ENCODE measurements at regions not wholly inside any gene's neighbourhood (a gene's known extent, or its start where the extent isn't known, plus 50 kb on each side); places are given as distances from the start of the nearest gene placed in this dataset.

GRCh38 chr14:97336179-97336578 is 539.0 kb downstream of the VRK1 start (continued):
- TF ChIP-seq THYN1 (CRISPR knock-in tag; IDR thresholded peaks at IDR 0.05; ENCODE audit: borderline replicate concordance, low read depth), result no peak
- TF ChIP-seq TFDP1 (CRISPR knock-in tag; IDR thresholded peaks at IDR 0.05; ENCODE audit: borderline replicate concordance), result no peak
- no peak for TF ChIP-seq STAG1 (CRISPR knock-in tag; IDR thresholded peaks at IDR 0.05)

GRCh38 chr14:97336816-97337215 is 539.6 kb downstream of the VRK1 start:
- WGBS (ENCODE audit: low lambda C conversion rate), result 35% methylated on average over 5 of the region's 5 CpGs
- ChIA-PET POLR2A (no interaction called here), CTCF (ENCODE audit: low intra/inter-chr PET ratio, low total read pairs) (no interaction called here)
- H2AFZ ChIP-seq (ENCODE audit: low read length), result no peak overlapping the region
- FAIRE-seq, result no peak
- H3K36me3 ChIP-seq (replicated peaks in 1 of 2; ENCODE audit: control insufficient read depth in 1 of 2, insufficient read depth in 2 of 2, low read length in 2 of 2), result no peaks in the 10 kb centered on the region
- ATAC-seq, result no peak
- no TSS peak for BruUV-seq (replicated peaks)
- no peak overlapping the region for H3K4me3 ChIP-seq (replicated peaks in 1 of 3; ENCODE audit: insufficient read depth in 1 of 3, low read depth in 2 of 3, low read length in 3 of 3)
- no peaks in the 10 kb centered on the region for H3K4me1 ChIP-seq (ENCODE audit: insufficient read depth, low read length)
- H3K9me3 ChIP-seq (ENCODE audit: low read length), result peaks cover 67% of the 10 kb centered on the region
- no peak for DNase-seq (ENCODE audit: low spot score)
- intact Hi-C loops (cut with micrococcal nuclease; ENCODE audit: unreplicated experiment), result no loop called here
- H3K79me2 ChIP-seq (ENCODE audit: insufficient read depth, low read length), result no peaks in the 10 kb centered on the region
- no peaks in the 10 kb centered on the region for H4K20me1 ChIP-seq (ENCODE audit: insufficient read depth, low read length)
- no peak overlapping the region for H3K4me2 ChIP-seq (ENCODE audit: low read depth, low read length)
- no peak overlapping the region for H3K9ac ChIP-seq (ENCODE audit: insufficient read depth, low read depth, low read length)
- TF ChIP-seq ZKSCAN5 (CRISPR knock-in tag; IDR thresholded peaks at IDR 0.05) (no peak), CBX5 (CRISPR knock-in tag; IDR thresholded peaks at IDR 0.05; ENCODE audit: borderline replicate concordance) (no peak), ESRRA (CRISPR knock-in tag; IDR thresholded peaks at IDR 0.05; ENCODE audit: low read depth) (no peak), ARHGAP35 (CRISPR knock-in tag; IDR thresholded peaks at IDR 0.05; ENCODE audit: borderline replicate concordance) (no peak), ZNF382 (CRISPR knock-in tag; IDR thresholded peaks at IDR 0.05; ENCODE audit: borderline replicate concordance) (no peak), ZNF768 (CRISPR knock-in tag; IDR thresholded peaks at IDR 0.05) (no peak), NR0B2 (CRISPR knock-in tag; IDR thresholded peaks at IDR 0.05) (no peak), MLLT10 (CRISPR knock-in tag; IDR thresholded peaks at IDR 0.05) (no peak), KDM5A (IDR thresholded peaks at IDR 0.05; ENCODE audit: borderline replicate concordance, low read length) (no peak), ZEB1 (IDR thresholded peaks at IDR 0.05; ENCODE audit: insufficient replicate concordance, low read depth) (no peak), ZNF24 (IDR thresholded peaks at IDR 0.05) (no peak), ZNF549 (CRISPR knock-in tag; IDR thresholded peaks at IDR 0.05) (no peak), RNF219 (CRISPR knock-in tag; IDR thresholded peaks at IDR 0.05) (no peak), REL (CRISPR knock-in tag; conservative IDR thresholded peaks at IDR 0.05) (no peak), HMG20B (CRISPR knock-in tag; conservative IDR thresholded peaks at IDR 0.05) (no peak), ZNF597 (CRISPR knock-in tag; IDR thresholded peaks at IDR 0.05) (no peak)
- H3K27ac ChIP-seq (ENCODE audit: extremely low read length, insufficient read depth, low read length), result no peak overlapping the region
- in situ Hi-C loops (cut with HindIII; ENCODE audit: extremely low pct_ligation_motif_present, low pct_unique_long_range_greater_than_20kb), result no loop called here
- H3K27me3 ChIP-seq (ENCODE audit: control insufficient read depth in 1 of 2, insufficient read depth in 2 of 2, low read length in 2 of 2), result no peaks in the 10 kb centered on the region

Measured in HepG2 (cell line).